DMS53 treated with DMSO at 0.1 percent for 48 hours (cell line): ENCODE measurements at regions not wholly inside any gene's neighbourhood (a gene's known extent, or its start where the extent isn't known, plus 50 kb on each side); places are given as distances from the start of the nearest gene placed in this dataset.

Source experiments
- DNase-seq: peaks from one replicate; lab custom pipeline; 2025; ENCODE audit not compliant: unreplicated experiment; lab: John Stamatoyannopoulos, UW

GRCh38 chr7:155984609-155985405 is 172.5 kb upstream of the SHH start:
- no peak for DNase-seq

DNA sequence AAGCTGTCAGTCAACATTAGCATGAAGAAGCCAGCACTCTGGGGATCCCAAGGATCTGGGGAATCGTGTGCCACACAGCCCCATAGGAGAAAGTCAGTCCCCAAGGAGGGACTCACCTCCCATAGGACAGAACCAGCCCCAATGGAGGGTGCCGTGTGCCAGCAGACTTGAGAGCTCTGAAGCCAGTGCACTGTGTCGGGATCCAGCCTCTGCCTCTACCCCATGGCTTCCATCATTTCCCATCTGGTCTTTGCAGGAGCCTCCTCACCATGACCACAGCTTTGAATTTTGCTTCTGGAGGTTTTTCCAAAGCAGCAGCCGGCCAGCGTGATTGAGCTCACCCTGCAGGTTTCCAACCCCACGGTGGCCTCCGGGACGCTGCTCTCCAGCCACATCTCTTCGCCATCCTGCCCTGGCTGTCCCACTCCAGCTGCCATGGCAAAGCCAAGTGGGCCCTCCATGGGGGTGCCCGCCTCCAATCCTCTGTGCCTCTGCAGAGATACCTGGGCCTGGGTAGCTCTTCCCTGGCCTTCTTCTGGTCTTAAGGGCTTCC is 171.8 kb upstream of the SHH start:
- DNase-seq, result no peak

- DNase-seq, result no peak
Observed at GRCh38 chr7:155983176-155983815, 171.0 kb upstream of the SHH start.

DNA sequence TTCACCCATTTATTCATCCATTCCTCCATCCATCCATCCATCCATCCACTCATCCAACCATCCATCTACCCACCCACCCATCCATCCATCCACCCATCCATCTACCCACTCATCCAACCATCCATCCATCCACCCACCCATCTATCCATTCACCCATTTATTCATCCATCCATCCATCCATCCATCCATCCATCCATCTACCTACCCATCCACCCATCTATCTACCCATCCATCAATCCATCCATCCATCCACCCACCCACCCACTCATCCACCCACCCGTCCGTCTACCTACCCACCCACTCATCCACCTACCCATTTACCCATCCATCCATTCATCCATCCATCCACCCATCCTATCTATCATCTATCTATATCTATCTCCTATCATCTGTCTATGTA is 169.4 kb upstream of the SHH start:
- no peak for DNase-seq

DNA sequence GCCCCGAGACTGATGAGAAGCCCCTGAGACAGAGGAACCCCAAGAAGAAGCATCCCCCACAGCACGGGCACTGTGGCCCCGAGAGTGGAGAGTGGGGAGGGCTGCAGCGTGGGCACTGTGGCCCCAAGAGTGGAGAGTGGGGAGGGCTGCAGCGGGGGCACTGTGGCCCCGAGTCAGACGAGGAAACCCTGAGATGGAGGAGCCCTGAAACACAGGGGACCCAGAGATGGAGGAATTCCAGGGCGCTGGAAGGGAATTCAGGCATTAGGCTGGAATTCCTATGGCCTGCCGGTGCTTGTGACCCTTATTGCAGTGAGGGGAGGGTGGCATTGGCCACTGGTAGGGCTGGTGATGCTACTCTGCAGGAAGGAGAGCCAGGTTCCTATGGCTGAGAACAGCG is 168.6 kb upstream of the SHH start:
- DNase-seq, result no peak

- no peak for DNase-seq
Observed at GRCh38 chr7:155979994-155980393, 167.7 kb upstream of the SHH start.

GRCh38 chr7:155979566-155979965 is 167.3 kb upstream of the SHH start:
- no peak for DNase-seq

DNA sequence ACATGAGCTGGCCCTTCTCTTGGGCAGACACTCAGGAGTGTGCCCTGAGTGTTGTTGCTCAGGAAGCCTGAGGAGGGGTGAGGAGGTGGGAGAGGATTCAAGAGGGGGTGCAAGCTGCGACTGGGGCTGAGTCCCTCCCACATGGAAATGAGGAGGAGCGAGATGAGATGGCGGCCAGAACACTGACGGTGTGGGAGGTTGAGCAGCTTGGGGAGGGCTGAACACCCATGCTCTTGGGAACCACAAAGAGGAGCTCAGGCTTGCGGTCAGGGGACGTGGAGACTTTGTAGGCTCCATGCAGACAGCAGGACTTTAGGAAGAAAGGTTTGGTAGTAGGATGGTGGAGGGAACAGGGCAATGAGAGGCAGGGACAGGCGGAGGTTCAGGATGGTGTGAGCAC is 163.2 kb upstream of the SHH start:
- DNase-seq, result no peak

DNA sequence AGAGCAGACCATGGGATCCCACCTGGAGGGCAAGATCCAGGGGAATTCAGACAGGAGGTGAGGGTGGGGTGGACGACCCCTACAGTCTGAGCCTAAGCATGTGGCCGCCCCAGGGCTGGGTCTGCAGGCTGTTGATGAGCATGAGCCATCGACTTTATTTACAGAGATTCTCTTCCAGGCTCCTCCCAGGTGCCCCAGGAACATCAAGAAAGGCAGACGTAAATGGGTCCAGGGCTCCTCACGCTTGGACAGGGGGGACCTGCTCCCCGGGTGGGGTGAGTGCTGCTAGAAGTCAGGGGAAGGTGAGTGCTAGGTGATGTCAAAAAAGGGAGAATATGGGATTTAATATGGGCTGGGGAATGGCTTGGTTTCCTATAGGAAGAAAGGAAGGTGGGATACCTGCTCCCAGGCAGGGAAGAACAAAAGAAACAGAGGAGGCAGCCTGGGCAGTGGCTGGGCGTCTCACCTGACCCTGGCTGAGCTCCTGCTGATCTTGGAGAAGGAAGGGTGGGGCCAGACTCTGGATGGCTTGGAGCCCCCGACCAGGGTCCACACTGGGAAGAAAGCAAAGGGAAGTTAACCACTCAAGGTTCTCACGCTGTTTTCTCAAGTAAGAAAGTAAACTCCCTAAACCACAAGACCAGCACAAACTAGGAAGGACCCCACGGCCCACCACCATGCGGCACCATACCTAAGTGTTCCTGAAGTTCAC is 162.1 kb upstream of the SHH start:
- DNase-seq, result no peak

GRCh38 chr7:155973451-155973997 is 161.3 kb upstream of the SHH start:
- no peak for DNase-seq

DNA sequence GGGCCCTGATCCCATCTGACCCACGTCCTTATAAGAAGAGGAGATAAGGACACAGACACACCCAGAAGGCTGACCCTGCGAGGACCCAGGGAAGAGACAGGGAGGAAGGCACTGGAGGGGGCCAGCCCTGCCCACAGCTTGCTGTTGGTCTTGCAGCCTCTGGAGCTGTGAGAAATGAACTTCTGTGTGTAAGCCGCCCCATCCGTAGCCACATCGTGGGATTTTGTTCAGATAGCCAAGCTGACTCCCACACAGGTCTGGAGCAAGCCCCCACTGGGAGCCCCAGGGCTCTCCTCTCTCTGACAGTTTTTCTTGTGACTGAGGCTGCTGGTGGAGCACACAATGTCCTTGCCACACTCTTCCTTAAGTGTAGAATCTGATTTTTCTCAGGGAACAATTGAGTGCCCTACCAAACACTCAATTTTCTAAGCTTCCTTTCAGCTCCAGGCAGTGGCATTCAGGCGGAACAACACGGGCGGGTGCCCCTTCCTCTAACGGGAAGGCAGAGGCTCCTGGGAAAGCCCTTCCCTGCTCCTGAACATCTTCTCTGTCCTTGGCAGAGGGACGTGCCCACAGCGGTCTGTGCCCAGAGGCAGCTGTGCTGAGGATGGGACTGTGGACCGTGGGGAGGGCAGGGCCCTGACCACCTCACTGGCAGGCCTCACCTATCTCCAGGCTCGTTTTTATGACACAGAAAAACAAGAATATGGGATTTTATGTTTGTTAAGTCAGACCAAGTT is 160.6 kb upstream of the SHH start:
- no peak for DNase-seq

DNA sequence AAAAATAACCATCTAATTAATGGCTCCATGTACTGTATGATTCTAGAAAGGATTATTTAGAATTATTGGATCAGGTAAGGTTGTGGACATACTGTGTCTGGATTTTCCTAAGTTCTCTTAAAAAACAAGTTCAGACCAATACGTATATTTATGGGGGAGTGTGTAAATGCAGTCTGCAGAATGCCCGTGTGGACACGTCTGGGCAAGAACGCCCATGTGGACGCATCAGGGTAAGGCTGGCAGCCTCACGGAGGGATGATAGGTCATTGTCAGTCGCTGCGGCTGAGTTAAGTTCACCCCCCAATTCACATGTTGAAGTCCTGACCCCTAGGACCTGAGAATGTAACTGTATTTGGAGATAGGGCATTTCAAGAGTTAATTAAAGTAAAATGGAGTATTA is 160.0 kb upstream of the SHH start:
- no peak for DNase-seq

DNA sequence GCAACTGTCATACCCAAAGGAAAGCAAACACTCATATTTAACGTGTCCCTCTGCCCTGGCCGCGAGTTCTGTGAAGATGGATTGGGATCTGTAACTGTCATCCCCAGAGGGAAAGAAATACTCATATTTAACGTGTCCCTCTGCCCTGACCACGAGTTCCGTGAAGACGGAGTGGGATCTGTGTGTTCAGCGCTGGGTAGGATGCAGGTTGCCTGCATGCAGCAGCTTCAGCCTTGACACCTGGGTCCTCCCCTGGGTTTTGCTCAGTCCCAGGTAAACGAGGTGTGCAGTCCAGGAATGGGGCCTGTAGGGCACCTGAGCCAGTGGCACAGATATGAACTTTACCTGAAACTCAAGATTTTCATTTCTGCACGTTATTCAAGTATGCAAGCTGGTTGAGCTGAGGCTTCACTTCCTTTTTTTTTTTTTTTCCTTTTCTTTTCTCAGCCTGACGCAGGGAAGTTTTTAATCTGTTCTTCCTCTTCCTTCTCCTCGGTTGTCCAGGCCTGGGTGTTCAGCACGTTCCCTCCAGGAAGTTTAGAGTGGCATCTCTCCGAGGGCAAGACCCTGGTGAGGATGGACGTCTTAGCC is 159.0 kb upstream of the SHH start:
- no peak for DNase-seq

GRCh38 chr7:155969192-155969929 is 157.1 kb upstream of the SHH start:
- DNase-seq, result no peak

DNA sequence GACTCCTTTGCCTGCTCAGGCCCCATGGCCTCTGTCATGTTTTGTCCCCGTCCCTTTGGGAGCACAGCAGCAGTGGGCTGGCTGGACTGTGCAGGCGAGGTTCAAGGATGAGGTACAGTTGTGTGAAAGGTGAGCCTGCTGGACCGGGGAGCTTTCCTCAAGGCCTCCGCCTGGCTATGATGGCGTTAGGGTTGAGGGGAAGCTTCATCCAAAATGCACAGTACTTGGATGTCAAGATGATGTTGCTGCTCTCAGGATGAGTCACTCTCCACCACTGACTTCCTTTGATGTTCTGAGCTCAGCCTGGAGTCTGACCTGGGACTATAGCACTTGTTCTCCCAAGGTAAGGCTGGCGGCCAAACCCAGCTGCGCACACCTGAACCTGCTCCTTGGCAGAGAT is 152.7 kb upstream of the SHH start:
- DNase-seq, result no peak

- no peak for DNase-seq
Observed at GRCh38 chr7:155964543-155964942, 152.3 kb upstream of the SHH start.

DNA sequence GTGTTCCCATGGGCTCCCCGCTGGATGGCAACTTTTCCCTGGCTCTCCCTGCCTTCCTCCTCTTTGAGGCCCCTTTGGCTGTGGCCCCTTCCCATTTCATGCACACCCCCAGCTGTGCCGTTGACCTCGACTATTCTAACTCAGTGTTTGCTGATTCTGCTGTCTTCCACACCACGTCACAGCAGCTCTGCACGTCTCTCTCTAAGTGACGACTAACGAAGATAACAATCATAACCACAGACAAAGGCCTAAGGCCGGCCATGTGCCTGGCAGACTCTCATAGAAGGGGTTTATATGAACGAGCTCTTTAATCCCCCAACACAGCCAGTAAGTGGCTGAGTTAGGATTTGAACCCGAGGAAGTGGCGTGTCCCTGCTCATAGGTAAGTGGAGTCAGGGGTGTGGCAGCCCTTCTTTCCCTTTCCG is 151.5 kb upstream of the SHH start:
- no peak for DNase-seq

GRCh38 chr7:155963356-155963755 is 151.1 kb upstream of the SHH start:
- DNase-seq, result no peak

GRCh38 chr7:155962968-155963300 is 150.7 kb upstream of the SHH start:
- DNase-seq, result no peak
